H9 (cell line): ENCODE measurements at regions not wholly inside any gene's neighbourhood (a gene's known extent, or its start where the extent isn't known, plus 50 kb on each side); places are given as distances from the start of the nearest gene placed in this dataset.

Experiments
- DNase-seq: peaks from one replicate; pipeline ENCODE4 v3.0.0-alpha.2; 2017
- H2AFZ ChIP-seq: one replicate; pipeline ENCODE4 v1.6.1; 2013; ENCODE audit warnings: mild to moderate bottlenecking, low read length, control low read depth, moderate library complexity
- H2AK5ac ChIP-seq: 2 replicates; pipeline ENCODE4 v1.6.1; 2013; ENCODE audit warnings: low read length, control low read depth, mixed read lengths; ENCODE audit not compliant: insufficient read length
- H2BK120ac ChIP-seq: one replicate; pipeline ENCODE4 v1.6.1; 2013; ENCODE audit warnings: low read depth, mild to moderate bottlenecking, low read length, control low read depth, inconsistent platforms; ENCODE audit not compliant: poor library complexity, severe bottlenecking
- H2BK12ac ChIP-seq: 2 replicates; pipeline ENCODE4 v1.6.1; 2013; ENCODE audit warnings: low read length, control low read depth, mixed read lengths, low read depth; ENCODE audit not compliant: insufficient read length
- H2BK15ac ChIP-seq: 2 replicates; pipeline ENCODE4 v1.6.1; 2013; ENCODE audit warnings: low read depth, low read length, control low read depth
- H2BK20ac ChIP-seq: one replicate; pipeline ENCODE4 v1.6.1; 2013; ENCODE audit warnings: low read depth, mild to moderate bottlenecking, low read length, control low read depth, inconsistent platforms; ENCODE audit not compliant: poor library complexity, severe bottlenecking
- H2BK5ac ChIP-seq: 2 replicates; pipeline ENCODE4 v1.6.1; 2013; ENCODE audit warnings: low read length, control low read depth, mixed read lengths; ENCODE audit not compliant: insufficient read length
- H3K14ac ChIP-seq: 2 replicates; pipeline ENCODE4 v1.6.1; 2013; ENCODE audit warnings: low read length, control low read depth; ENCODE audit not compliant: insufficient read depth
- H3K18ac ChIP-seq: 2 replicates; pipeline ENCODE4 v1.6.1; 2013; ENCODE audit warnings: low read depth, mild to moderate bottlenecking, mixed read lengths, low read length, control low read depth; ENCODE audit not compliant: insufficient read length
- H3K23ac ChIP-seq: 2 replicates; pipeline ENCODE4 v1.6.1; 2013; ENCODE audit warnings: low read length, control low read depth, mixed read lengths, low read depth; ENCODE audit not compliant: insufficient read length
- H3K23me2 ChIP-seq: 2 replicates; pipeline ENCODE4 v1.6.1; 2013; ENCODE audit warnings: low read depth, mild to moderate bottlenecking, mixed read lengths, low read length, control low read depth; ENCODE audit not compliant: insufficient read length, poor library complexity, severe bottlenecking
- H3K27ac ChIP-seq: 2 replicates; pipeline ENCODE4 v1.5.1; 2013; ENCODE audit warnings: low read length, control low read depth, mixed read lengths, low read depth; ENCODE audit not compliant: insufficient read length
- H3K27me3 ChIP-seq: 2 replicates; pipeline ENCODE4 v1.6.1; 2013; ENCODE audit warnings: low read length, control low read depth, inconsistent platforms; ENCODE audit not compliant: insufficient read depth
- H3K4ac ChIP-seq: 2 replicates; pipeline ENCODE4 v1.6.1; 2013; ENCODE audit warnings: low read depth, mild to moderate bottlenecking, control low read depth, inconsistent platforms, low read length, moderate library complexity
- H3K4me1 ChIP-seq: 2 replicates; pipeline ENCODE4 v1.6.1; 2013; ENCODE audit warnings: low read length, control low read depth, inconsistent platforms; ENCODE audit not compliant: insufficient read depth
- H3K4me2 ChIP-seq: 2 replicates; pipeline ENCODE4 v1.6.1; 2013; ENCODE audit warnings: low read length, control low read depth, mixed read lengths; ENCODE audit not compliant: insufficient read length, insufficient read depth
- H3K56ac ChIP-seq: 2 replicates; pipeline ENCODE4 v1.6.1; 2013; ENCODE audit warnings: low read depth, mild to moderate bottlenecking, mixed read lengths, low read length, control low read depth; ENCODE audit not compliant: insufficient read length
- H3K79me1 ChIP-seq: 2 replicates; pipeline ENCODE4 v1.6.1; 2013; ENCODE audit warnings: low read depth, mild to moderate bottlenecking, moderate library complexity, low read length, control low read depth, inconsistent platforms; ENCODE audit not compliant: insufficient read depth, poor library complexity, severe bottlenecking
- H3K79me2 ChIP-seq: 2 replicates; pipeline ENCODE4 v1.6.1; 2013; ENCODE audit warnings: low read length, control low read depth, inconsistent platforms; ENCODE audit not compliant: insufficient read depth
- H3K9ac ChIP-seq: 2 replicates; pipeline ENCODE4 v1.6.1; 2013; ENCODE audit warnings: low read length, control low read depth, mixed read lengths; ENCODE audit not compliant: insufficient read length; ENCODE audit errors: extremely low read depth
- H3K9me3 ChIP-seq: one replicate; pipeline ENCODE4 v1.6.1; 2013; ENCODE audit warnings: low read depth, low read length, inconsistent platforms; ENCODE audit not compliant: control insufficient read depth
- H3T11ph ChIP-seq: one replicate; pipeline ENCODE4 v1.6.1; 2013; ENCODE audit warnings: mild to moderate bottlenecking, low read length, control low read depth, inconsistent platforms
- H4K20me1 ChIP-seq: one replicate; pipeline ENCODE4 v1.6.1; 2013; ENCODE audit not compliant: control insufficient read depth, insufficient read length, insufficient read depth
- H4K5ac ChIP-seq: 2 replicates; pipeline ENCODE4 v1.6.1; 2013; ENCODE audit warnings: low read depth, mild to moderate bottlenecking, mixed read lengths, low read length, control low read depth; ENCODE audit not compliant: insufficient read length
- H4K8ac ChIP-seq: replicated peaks from 2 replicates; pipeline ENCODE4 v1.6.1; 2013; ENCODE audit warnings: low read length, control low read depth, mixed read lengths, low read depth; ENCODE audit not compliant: insufficient read length
- H4K91ac ChIP-seq: 2 replicates; pipeline ENCODE4 v1.6.1; 2013; ENCODE audit warnings: low read depth, mild to moderate bottlenecking, moderate library complexity, mixed read lengths, low read length, control low read depth; ENCODE audit not compliant: insufficient read length
- H3K27ac Mint-ChIP-seq, 3 experiments: 2 replicates in 2 of 3; 3 replicates in 1 of 3; pipeline ENCODE4 v1.8.0; 2020 to 2021; ENCODE audit warnings: mixed read lengths in 3 of 3, mild to moderate bottlenecking in 1 of 3, moderate library complexity in 1 of 3
- H3K27me3 Mint-ChIP-seq: 2 replicates; pipeline ENCODE4 v1.8.0; 2021; ENCODE audit warnings: low read depth, mild to moderate bottlenecking, moderate library complexity, mixed read lengths
- H3K36me3 Mint-ChIP-seq, 3 experiments: 2 replicates in 2 of 3; 3 replicates in 1 of 3; pipeline ENCODE4 v1.8.0; 2020 to 2021; ENCODE audit warnings: low read depth in 3 of 3, mixed read lengths in 3 of 3; ENCODE audit not compliant: insufficient read depth in 1 of 3
- H3K4me1 Mint-ChIP-seq, 2 experiments: 2 replicates each; pipeline ENCODE4 v1.8.0; 2020; ENCODE audit warnings: mixed read lengths in 2 of 2
- H3K4me3 Mint-ChIP-seq, 2 experiments: 2 replicates in 1 of 2; 3 replicates in 1 of 2; pipeline ENCODE4 v1.8.0; 2020 to 2021; ENCODE audit warnings: mild to moderate bottlenecking in 2 of 2, mixed read lengths in 2 of 2, moderate library complexity in 1 of 2
- H3K9me3 Mint-ChIP-seq, 2 experiments: 2 replicates in 1 of 2; 3 replicates in 1 of 2; pipeline ENCODE4 v1.8.0; 2020; ENCODE audit warnings: mild to moderate bottlenecking in 2 of 2, mixed read lengths in 2 of 2, moderate library complexity in 1 of 2
- CTCF ChIP-seq: fragments of 200-600 bp; sonication (generic); conservative IDR thresholded peaks from 3 replicates; pipeline ENCODE4 v1.8.0; 2021; ENCODE audit warnings: antibody characterized with exemption, mild to moderate bottlenecking
- WGBS: extraction: QIAGEN DNeasy Blood & Tissue Kit; methylation state at CpG from one replicate; pipeline ENCODE4 v1.1.7; 2013; ENCODE audit warnings: missing lambda C conversion rate, low lambda C conversion rate, mixed read lengths; ENCODE audit not compliant: insufficient read length; ENCODE audit errors: extremely low coverage; 5-methylcytosine and 5-hydroxymethylcytosine counted together

GRCh38 chr6:4372866-4373265 lies 237.5 kb upstream of the ECI2 start:
- H3K23ac ChIP-seq = no peak overlapping the region
- H4K5ac ChIP-seq = no peak overlapping the region
- H3K4ac ChIP-seq = no peak overlapping the region
- no peaks in the 10 kb centered on the region for H4K20me1 ChIP-seq
- no peak overlapping the region for H3K56ac ChIP-seq
- no peak overlapping the region for H2BK12ac ChIP-seq
- H2BK120ac ChIP-seq = no peak overlapping the region
- H3K9me3 ChIP-seq = no peaks in the 10 kb centered on the region
- no peak overlapping the region; a peak in 1 of 7 replicates for H3K27ac Mint-ChIP-seq
- H2AFZ ChIP-seq = no peak overlapping the region
- H2BK20ac ChIP-seq = no peak overlapping the region
- no peak overlapping the region for H2AK5ac ChIP-seq
- no peaks in the 10 kb centered on the region for H3K79me1 ChIP-seq
- no peaks in the 10 kb centered on the region for H3K79me2 ChIP-seq
- H3K23me2 ChIP-seq = no peaks in the 10 kb centered on the region
- H3K14ac ChIP-seq = no peak overlapping the region
- H3K4me2 ChIP-seq = no peak overlapping the region
- no peak overlapping the region for H3K4me3 Mint-ChIP-seq
- H4K91ac ChIP-seq = no peak overlapping the region
- H3K27me3 Mint-ChIP-seq = peaks cover 26% of the 10 kb centered on the region
- H2BK15ac ChIP-seq = no peak overlapping the region
- no peak overlapping the region for H3K27ac ChIP-seq
- H2BK5ac ChIP-seq = no peak overlapping the region
- no peak overlapping the region for H3T11ph ChIP-seq
- H3K18ac ChIP-seq = no peak overlapping the region
- H3K9me3 Mint-ChIP-seq = peaks cover 0 to 6% of the 10 kb centered on the region in 2 experiments; a peak in 1 of 5 replicates
- no peak overlapping the region for H4K8ac ChIP-seq
- no peaks in the 10 kb centered on the region for H3K27me3 ChIP-seq
- no peak overlapping the region for H3K9ac ChIP-seq
- peaks cover 0 to 2% (median 0%) of the 10 kb centered on the region in 3 experiments; a peak in 2 of 7 replicates for H3K36me3 Mint-ChIP-seq
- DNase-seq = no peak
- H3K4me1 ChIP-seq = no peaks in the 10 kb centered on the region
- peaks cover 6 to 7% of the 10 kb centered on the region in 2 experiments; a peak in 3 of 4 replicates for H3K4me1 Mint-ChIP-seq
- no peak for TF ChIP-seq CTCF
- WGBS = no CpG with 5 or more reads among the region's 2 CpGs
